Activated CD8-positive, alpha-beta memory T cell treated with anti-CD3 and anti-CD28 coated beads, Interleukin-2, amount 50 U/mL, for 1 hour (primary cell): ENCODE measurements at regions not wholly inside any gene's neighbourhood (a gene's known extent, or its start where the extent isn't known, plus 50 kb on each side); places are given as distances from the start of the nearest gene placed in this dataset.

Experiments used
- DNase-seq: peaks from one replicate; pipeline ENCODE4 v3.0.0-alpha.2; 2020; ENCODE audit errors: extremely low read depth

DNA sequence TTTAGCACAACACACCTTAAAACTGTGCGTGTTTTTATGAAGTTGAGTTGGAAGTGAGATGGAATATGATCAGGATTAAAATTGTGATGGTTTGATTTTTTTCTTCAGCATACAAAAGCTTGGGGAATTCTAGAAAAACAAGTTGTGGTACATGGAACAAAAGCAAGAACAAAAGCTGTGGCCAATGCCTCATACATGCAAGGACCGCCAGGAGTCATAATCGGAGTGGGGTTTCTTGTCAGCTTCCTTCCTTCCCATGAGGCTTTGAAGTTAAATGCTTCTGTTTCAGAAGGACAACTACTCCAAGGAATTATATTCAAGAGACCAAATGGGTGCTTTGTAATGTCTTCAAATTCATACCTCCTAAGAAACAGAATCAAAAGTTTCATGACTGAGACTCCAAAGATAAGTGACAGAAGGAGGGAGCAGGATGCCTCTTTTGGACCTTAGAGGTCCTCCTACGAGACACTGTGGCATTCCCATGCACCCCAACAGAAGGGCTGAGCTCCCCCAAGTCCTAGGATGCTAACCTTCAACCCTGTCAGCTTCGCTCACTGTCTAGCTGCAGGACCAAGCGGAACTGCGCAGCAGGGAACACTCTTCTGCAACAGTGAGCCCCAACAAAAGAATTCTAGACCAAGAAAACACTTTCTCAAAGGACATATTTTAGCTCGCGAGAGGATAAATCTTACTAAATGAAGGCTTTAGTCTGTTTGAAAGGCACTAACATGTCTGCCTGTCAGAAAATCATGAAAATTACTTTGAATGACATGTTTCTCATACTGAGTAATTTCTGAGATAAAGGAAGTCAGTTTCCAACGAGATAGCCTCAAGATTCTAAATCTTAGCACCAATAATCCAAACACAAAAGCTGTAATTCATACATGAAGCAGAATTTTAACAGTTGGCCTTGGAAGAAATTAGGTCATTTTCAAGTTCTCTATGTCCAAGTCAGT is 108.5 kb upstream of the NHSL1 start:
- no peak for DNase-seq

DNA sequence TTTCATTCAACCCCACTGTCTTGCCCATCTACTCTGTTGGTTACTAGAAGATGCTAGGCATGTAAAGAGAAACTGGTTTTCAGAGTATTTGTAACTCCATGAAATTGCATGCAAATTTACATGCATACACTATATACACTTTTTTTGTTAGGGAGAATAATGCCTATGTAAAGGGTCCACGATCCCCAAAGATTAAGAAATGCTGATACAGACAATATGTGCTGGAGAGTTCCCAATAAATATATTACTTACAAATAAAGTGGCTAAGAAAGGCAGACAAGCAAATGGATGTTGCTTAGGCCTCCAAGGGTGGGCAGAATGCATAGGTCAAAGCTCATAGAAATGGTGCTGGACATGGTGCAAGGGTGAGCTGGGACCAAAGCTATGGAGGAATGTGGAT is 109.6 kb upstream of the NHSL1 start:
- DNase-seq: no peak

DNA sequence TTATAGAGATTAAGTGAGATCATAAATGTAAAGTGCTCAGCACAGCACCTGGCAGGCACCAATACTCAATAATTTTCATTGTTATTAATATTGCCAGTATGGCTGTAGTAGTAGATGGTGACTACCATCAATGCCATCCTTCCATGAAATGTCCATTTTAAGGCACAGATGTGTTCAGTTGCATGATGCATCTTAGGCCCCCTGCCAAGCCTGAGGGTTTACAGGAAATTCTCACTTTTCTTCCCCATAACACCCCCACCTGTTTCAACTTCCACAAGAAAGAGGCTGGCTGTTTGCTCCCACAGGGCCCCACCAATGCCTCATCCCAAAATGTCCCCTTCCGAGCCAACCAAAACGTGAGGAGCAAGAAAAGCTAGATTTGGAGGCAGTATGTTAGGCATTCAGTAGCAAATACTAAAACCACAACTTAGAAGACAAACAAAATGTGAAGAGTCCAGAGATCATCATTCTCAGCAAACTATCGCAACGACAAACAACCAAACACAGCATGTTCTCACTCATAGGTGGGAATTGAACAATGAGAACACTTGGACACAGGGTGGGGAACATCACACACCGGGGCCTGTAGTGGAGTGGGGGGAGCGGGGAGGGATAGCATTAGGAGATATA is 110.6 kb upstream of the NHSL1 start:
- no peak for DNase-seq

DNA sequence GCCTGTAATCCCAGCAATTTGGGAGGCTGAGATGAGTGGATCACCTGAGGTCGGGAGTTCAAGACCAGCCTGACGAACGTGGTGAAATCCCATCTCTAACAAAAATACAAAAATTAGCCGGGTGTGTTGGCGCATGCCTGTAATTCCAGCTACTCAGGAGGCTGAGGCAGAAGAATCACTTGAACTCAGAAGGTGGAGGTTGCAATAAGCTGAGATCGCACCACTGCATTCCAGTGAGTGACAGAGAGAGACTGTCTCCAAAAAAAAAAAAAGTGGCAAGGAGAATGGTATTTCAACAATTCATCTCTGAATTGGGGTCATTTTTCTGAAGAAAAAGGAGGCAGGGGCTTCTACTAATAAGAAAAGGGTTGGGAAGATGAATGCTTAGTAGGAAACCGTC is 111.5 kb upstream of the NHSL1 start:
- no peak for DNase-seq

DNA sequence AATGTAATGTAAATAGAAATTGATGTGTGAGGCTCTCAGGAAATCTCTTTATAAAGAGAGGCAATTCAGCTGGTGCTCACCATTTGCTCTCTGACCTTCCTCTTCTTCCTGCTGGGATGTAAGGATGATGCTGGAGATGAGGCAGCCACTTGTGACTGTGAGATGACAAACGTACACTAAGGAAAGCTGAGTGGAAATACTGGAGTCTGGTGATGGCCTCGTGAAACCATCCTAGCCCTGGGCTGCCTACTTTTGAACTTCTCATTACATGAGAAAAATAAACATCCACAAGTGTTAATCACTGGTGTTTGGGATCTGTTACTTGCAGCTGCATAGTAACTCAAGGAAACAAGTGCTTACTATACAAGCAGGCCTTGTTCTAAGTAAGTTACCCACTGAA is 114.9 kb upstream of the NHSL1 start:
- no peak for DNase-seq

DNA sequence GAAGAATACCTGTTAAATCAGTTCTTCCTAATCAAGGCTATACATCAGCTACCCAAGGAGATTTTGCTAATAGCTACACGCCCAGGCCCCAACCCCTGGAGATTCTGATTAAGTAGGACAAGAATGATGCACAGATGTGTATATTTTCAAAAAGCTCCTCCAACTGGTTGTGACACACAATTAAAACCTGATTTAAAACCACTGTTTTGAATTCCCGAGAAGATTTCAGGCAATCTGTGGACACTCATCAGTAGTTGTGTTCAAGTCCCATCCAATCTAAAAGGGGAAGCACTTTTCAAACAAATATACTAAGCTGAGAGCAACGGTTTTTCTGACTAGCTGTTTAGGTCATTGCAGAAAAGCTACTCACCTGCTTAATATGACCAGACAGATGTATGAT is 118.9 kb upstream of the NHSL1 start:
- no peak for DNase-seq

DNA sequence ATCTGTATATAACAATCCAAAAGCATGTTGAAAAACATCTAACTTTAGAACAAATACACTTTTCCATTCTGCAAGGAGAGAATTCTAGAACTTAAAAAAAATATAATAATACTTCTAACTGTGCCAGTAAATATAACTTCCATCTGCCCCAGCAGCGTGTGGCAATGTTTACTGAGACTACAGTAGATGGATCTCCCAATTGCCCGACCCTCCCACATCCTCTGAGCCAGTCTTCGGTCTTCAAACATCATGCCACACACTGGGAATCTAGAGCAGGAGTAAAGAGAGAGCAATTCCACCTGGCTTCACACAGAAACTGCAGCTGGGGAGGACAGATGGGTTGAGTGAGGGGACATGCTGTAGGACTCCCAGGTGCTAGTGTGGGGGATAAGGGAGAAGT is 121.3 kb upstream of the NHSL1 start:
- DNase-seq: no peak

DNA sequence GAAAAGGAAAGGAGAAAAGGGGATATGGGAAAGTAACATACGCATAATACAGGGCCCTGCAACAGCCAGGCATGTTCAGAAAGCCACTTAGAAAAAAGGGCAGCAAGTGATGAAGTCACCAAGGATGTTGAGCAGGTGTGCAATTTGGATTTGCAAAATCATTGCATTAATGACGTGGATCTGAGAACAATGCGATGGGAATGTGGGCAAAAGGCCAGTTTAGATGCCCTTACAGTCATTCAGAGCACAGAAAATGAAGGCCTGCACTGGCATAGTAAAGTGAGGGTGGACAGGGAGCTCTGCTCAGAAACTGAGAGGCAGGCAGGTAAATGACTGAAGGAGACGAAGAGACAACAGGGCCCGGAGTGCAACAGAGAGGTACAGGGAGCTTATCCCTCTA is 123.7 kb upstream of the NHSL1 start:
- no peak for DNase-seq

DNA sequence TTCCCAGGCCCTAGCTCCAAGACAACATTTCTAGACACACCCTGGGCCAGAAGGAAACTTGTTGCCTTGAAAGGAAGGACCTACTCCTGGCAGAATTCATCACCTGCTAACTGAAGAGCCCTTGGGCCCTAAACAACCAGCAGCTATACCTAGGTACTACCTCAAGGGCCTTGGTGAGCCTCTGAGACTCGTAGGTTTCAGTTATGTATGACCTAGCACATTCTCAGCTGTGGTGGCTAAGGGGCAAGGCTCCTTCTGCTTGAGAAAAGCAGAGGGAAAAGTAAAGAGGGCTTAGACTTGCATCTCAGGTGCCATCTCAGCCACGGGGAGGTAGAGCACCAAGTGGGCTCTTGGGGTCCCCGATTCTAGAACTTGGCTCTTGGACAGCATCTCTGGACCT is 132.3 kb upstream of the NHSL1 start:
- DNase-seq: no peak

DNA sequence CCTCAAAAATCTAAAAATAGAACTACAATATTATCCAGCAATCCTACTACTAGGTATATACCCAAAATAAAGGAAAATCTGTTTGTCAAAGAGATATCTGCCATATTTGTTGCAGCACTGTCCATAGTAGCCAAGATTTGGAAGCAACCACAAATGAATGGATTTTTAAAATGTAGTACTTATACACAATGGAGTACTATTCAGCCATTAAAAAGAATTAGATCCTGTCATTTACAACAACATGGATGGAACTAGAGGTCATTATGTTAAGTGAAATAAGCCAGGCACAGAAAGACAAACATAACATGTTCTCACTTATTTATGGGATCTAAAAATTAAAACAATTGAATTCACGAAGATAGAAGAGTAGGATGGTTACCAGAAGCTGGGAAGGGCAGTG is 135.7 kb upstream of the CCDC28A start:
- DNase-seq: no peak

DNA sequence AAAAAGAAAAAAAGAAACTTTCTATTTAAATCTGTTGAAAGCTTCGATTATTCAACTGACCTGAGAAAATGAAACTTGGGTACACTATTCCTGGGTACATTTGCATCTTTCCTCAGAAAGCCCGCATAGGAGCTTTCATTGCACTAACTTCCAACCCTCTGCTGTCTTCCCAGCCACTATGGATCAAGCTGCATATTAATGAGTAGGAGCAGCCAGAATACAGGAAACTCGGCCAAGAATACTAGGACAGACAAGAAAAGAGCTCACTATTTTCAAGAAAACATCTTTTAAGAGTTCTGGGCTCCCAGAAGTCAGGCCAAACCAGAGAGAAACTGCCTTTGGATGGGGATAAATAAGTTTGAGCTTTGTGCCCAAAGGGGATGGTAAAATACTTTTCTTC is 135.0 kb upstream of the CCDC28A start:
- no peak for DNase-seq

DNA sequence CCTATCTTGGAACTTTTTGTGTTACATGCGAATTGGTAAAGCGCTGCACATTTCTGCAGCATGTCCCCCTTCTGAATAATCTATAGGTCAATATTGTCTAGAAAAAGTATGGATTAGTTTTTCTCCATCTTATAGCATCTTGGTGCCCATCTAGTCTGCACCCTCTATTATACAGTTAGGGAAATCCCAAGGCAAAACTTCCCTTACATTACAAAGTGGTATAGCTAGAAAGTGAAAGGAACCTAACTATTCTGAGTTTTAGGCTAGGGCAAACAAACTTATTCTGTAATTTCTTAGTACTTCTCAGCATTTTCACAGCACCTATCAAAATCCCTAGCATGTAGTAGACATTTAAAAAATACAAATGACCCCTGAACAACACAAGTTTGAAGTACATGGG is 133.5 kb upstream of the CCDC28A start:
- DNase-seq: no peak

DNA sequence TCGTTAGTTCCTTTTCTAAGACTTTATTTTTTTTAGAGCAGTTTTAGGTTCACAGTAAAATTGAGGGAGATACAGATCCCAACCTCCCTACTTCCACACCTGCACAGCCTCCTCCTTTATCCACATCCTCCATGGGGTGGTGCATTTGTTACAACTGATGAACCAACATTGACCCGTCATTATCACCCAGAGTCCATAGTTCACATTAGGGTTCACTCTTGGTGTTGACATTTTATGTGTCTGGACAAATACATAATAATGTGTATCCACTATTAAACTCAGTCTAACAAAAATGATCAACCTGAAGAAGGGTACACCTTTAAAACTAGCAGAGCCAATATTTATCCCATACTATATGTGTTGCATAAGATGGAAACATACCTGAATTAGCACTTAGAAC is 130.4 kb upstream of the CCDC28A start:
- DNase-seq: no peak

DNA sequence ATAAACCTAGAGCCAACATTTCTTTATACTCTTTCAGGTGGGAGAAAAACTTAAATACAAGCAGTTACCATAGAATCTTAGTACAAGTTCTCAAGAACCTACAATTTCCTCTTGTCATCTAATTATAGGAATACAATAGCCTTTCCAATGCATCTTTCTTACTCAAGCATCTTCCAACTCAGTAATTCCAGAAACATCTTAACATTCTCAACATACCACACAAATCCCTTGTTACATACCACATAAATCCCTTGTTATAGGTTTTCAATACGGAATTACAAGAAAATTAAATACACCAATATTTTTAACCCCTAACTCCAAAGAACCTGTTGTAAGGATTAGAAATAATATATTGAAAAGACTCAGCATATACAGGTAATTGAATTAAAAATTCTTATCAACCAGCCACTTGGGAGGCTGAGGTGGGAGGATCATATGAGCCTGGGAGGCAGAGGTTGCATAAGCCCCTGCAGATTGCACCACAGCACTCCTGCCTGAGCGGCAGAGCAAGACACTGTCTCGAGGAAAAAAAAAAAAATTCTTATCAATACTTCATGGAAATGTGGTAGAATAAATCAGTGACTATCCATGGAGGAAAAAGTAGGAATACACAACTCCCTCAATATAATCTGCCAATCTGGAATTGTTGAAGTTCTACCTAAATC is 127.5 kb upstream of the CCDC28A start:
- no peak for DNase-seq

DNA sequence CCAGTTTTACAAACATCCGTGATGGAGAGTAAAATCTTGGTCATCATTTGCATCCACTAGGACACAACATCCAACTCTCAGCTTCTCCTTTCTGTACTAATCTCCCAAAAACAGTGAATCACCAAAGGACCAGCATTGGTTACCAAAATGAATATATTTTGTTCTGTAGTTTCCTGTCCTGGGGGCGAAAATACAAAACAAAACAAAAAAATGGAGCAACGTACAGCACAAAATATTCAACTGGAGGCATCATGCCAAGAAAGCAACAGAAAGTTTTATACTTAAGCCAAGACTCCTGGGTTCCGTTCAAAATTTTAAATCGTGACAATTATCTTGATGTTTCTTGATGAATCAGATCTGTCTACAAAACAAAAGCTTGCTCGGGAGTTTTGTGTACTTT is 126.6 kb upstream of the CCDC28A start:
- DNase-seq: no peak

DNA sequence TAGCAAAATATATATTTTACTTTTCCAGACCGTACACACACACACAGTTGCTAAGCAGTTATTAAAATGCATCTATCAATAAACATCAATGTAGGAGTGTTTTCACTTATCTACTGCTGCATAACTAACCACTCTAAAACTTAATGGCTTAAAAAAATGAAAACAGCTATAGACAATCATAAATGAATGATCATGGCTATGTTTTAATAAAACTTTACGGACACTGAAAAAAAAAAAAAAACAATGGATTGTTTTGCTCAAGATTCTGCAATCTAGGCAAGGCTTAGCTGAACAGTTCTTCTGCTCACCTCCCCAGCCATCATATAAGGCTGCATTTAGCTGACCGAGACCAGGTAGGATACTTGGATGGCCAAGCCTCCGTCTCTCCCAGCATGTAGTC is 125.4 kb upstream of the CCDC28A start:
- DNase-seq: no peak

DNA sequence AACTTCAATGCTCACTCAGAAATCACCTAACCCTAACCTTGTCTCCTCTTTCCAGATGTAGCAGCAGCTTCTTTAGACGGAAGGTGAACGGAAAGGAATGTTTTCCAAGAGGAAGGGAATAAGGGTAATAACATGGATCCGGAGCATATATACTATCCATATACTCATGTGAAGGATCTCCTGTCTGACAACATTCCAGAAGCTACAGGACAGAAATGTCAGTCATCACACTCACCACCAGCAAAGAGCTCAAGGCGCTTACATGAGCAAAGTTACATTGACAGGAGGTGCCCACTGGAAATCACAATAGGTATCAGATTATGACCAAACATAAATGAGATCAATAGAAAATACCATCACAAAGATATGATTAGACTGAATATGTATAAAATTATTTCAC is 122.1 kb upstream of the CCDC28A start:
- no peak for DNase-seq

DNA sequence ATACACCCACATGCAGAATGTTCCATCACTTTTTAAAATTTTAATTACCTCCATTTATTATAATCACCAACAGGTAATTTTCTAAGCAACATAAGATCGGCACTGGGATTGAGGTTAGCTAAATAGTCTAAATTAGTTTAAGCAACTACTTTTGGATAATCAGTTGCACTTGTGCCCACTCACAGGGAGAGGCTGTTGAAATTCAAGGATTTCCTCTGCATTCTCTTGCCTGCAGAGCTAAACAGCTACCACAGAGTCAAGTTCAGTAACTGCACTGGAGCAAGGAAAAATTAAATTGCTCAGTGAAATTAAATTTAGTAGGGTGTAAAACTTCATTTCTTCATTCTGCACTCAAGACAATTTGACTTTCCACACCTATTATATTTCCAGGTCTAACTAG is 120.7 kb upstream of the CCDC28A start:
- no peak for DNase-seq

DNA sequence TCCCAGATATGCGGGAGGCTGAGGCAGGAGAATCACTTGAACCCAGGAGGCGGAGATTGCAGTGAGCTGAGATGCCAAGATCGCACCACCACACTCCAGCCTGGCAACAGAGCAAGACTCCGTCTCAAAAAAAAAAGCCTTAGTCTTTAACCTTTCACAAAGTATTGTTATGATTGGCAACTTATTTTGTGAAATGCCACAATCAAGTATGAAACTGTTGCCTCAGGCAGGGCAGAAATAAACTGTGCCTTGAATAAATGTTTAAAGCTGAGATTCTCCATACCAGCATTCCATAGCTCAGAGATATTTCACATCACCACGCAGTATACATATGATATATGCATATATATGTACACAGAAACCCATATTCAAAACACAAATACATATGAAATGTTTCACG is 120.1 kb upstream of the CCDC28A start:
- DNase-seq: no peak

DNA sequence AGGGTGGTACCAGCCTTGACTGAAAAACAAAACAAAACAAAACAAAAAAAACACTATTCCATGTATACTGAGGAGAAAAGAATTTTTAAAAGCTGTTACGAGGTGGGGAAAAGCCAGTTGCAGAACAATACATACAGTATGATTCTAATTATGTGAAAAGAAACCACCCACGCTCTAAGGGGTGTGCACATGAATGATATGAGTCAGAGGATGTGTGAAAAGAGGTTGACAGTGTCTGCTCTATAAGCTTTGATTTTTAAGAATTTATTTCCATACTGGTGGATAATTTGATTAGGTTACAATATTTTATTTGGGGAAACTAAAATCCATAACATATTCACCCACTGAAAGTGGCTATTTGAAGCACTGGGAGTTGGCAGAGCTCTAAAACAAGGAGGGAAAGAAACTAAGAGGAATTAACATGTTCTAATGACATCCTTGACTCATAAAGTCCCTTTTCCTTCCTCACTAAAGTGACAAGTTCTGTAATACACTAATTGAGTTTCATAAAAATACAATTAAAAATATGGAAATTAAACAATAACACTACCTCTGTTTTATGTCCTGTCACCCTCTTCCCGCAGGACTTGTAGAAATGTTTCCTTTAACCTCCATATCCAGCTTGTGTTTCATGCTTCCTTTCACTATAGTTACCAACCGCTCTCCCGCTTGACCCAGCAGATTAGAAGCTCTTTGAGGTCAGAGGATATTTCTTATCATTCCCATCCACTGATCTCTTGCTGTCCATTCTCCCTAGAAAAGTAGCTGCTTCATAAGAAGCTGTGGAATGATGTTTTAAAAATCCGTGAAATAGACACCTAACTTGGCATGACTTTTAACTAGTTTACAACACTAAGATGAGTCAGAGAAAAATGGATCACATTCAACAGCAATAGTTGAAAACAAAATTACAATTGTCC is 118.6 kb upstream of the CCDC28A start:
- DNase-seq: no peak

DNA sequence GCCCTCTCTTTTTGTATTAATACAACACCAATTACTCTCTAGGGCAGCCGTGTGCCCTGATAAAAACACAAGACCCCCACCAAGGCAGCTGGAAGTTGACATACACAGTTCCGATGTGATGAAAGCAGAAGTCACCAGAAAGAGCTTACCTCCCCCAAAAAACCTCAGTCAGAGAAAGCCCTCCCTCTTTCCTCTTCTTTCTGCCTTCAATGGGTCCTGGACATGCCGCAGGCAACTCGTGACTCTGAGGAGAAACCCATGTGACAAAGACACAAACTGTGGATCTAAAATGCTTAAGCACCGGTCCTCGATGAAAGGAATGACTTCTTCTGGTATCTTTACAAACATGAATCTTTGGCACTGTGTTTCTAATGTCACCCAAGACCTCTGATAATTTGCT is 117.7 kb upstream of the CCDC28A start:
- no peak for DNase-seq
